Esophagus squamous epithelium (tissue), 5 donors: ENCODE measurements at regions not wholly inside any gene's neighbourhood (a gene's known extent, or its start where the extent isn't known, plus 50 kb on each side); places are given as distances from the start of the nearest gene placed in this dataset.

Experiments used
- DNase-seq: peaks from one replicate; lab custom pipeline; 2025; lab: John Stamatoyannopoulos, UW
- H3K27ac ChIP-seq, 4 donors: fragments of 200-600 bp; sonication (generic); one replicate each; pipeline ENCODE4 v1.5.1; 2016 to 2019; ENCODE audit warnings: mild to moderate bottlenecking in 1 of 4
- H3K27me3 ChIP-seq, 4 donors: fragments of 200-600 bp; sonication (generic); 1 replicate in 3 of 4; 2 replicates in 1 of 4; pipeline versions ENCODE4 v1.5.1 to v1.6.0; 2017 to 2021; ENCODE audit warnings: antibody characterized with exemption in 1 of 4
- H3K36me3 ChIP-seq, 3 donors: fragments of 200-600 bp; sonication (generic); one replicate each; pipeline ENCODE4 v1.5.1; 2016 to 2019
- H3K4me1 ChIP-seq, 3 donors: fragments of 200-600 bp; sonication (generic); one replicate each; pipeline ENCODE4 v1.5.1; 2017 to 2019
- H3K4me3 ChIP-seq, 4 donors: fragments of 200-600 bp; sonication (generic); 1 replicate in 3 of 4; 2 replicates in 1 of 4; pipeline ENCODE4 v1.5.1; 2016 to 2019; ENCODE audit warnings: mild to moderate bottlenecking in 2 of 4, moderate library complexity in 1 of 4
- H3K9me3 ChIP-seq, 3 donors: fragments of 200-600 bp; sonication (generic); one replicate each; pipeline ENCODE4 v1.5.1; 2016 to 2019
- CTCF ChIP-seq, 6 experiments: fragments of 450-650 bp in 4 of 6; fragments of 200-600 bp in 2 of 6; sonication (generic) in 2 of 6; IDR thresholded peaks; one replicate each; pipeline ENCODE4 v1.5.1; 2016 to 2019; ENCODE audit warnings: antibody characterized with exemption in 6 of 6, mild to moderate bottlenecking in 4 of 6, moderate library complexity in 4 of 6
- POLR2A ChIP-seq, 4 donors: fragments of 450-650 bp; IDR thresholded peaks; one replicate each; pipeline ENCODE4 v1.6.1; 2017; ENCODE audit warnings: antibody characterized with exemption in 4 of 4, mild to moderate bottlenecking in 4 of 4, moderate library complexity in 3 of 4
- WGBS, 2 donors: methylation state at CpG; one replicate each; pipeline ENCODE4 v1.1.5; 2018; 5-methylcytosine and 5-hydroxymethylcytosine counted together
- intact Hi-C: fragments of 100-400 bp; cut with DNase I; formaldehyde crosslinking; loops from one replicate; pipeline ENCODE4 v1.15.0; 2022
- donor health status: DM: yes; HTN: yes; CAD: no.

- TF ChIP-seq POLR2A (IDR thresholded peaks at IDR 0.05) (no peak), CTCF (IDR thresholded peaks at IDR 0.05) (no peak)
- intact Hi-C loops: no loop called here
- Histone ChIP-seq H3K4me3 (no peak overlapping the region), H3K36me3 (no peaks in the 10 kb centered on the region), H3K9me3 (no peaks in the 10 kb centered on the region), H3K27me3 (peaks cover 0 to 5% (median 0%) of the 10 kb centered on the region in 4 donors), H3K4me1 (no peaks in the 10 kb centered on the region), H3K27ac (no peak overlapping the region)
- no peak for DNase-seq
- WGBS, 2 donors: 54 to 57% methylated on average over 3 of the region's 3 CpGs
Measured at GRCh38 chr1:177354247-177354646, 183.5 kb downstream of the BRINP2 start.

GRCh38 chr1:177351361-177352108, 180.8 kb downstream of the BRINP2 start:
- Histone ChIP-seq H3K4me3 (no peak overlapping the region), H3K4me1 (no peaks in the 10 kb centered on the region), H3K27me3 (peaks cover 0 to 5% (median 0%) of the 10 kb centered on the region in 4 donors), H3K36me3 (no peaks in the 10 kb centered on the region), H3K9me3 (no peaks in the 10 kb centered on the region), H3K27ac (no peak overlapping the region)
- 39 to 47% methylated on average over 6 of the region's 6 CpGs for WGBS, 2 donors
- intact Hi-C loops: no loop called here
- TF ChIP-seq POLR2A (IDR thresholded peaks at IDR 0.05) (no peak), CTCF (IDR thresholded peaks at IDR 0.05) (no peak)
- DNase-seq: no peak

GRCh38 chr1:177346790-177347359, 176.1 kb downstream of the BRINP2 start:
- Histone ChIP-seq H3K27me3 (no peaks in the 10 kb centered on the region), H3K36me3 (no peaks in the 10 kb centered on the region), H3K4me3 (no peak overlapping the region), H3K4me1 (no peaks in the 10 kb centered on the region), H3K27ac (no peak overlapping the region), H3K9me3 (no peaks in the 10 kb centered on the region)
- WGBS, 2 donors: 65 to 70% methylated on average over 4 to 5 of the region's 5 CpGs
- intact Hi-C loops: no loop called here
- DNase-seq: no peak
- TF ChIP-seq POLR2A (IDR thresholded peaks at IDR 0.05): no peak
- no peak for TF ChIP-seq CTCF (IDR thresholded peaks at IDR 0.05)

- Histone ChIP-seq H3K9me3 (no peaks in the 10 kb centered on the region), H3K27me3 (peaks cover 0 to 5% (median 0%) of the 10 kb centered on the region in 4 donors), H3K4me1 (no peaks in the 10 kb centered on the region), H3K36me3 (no peaks in the 10 kb centered on the region), H3K4me3 (no peak overlapping the region), H3K27ac (no peak overlapping the region)
- no peak for DNase-seq
- WGBS, 2 donors: 60 to 66% methylated on average over 5 of the region's 5 CpGs
- no peak for TF ChIP-seq CTCF (IDR thresholded peaks at IDR 0.05)
- TF ChIP-seq POLR2A (IDR thresholded peaks at IDR 0.05): no peak
- intact Hi-C loops: no loop called here
Measured at GRCh38 chr1:177343445-177343844, 172.7 kb downstream of the BRINP2 start.

GRCh38 chr1:177341773-177342172, 171.0 kb downstream of the BRINP2 start:
- no peak for DNase-seq
- H3K4me1 ChIP-seq: no peaks in the 10 kb centered on the region
- no peak overlapping the region for H3K27ac ChIP-seq
- WGBS, 2 donors: 40 to 47% methylated on average over 4 of the region's 4 CpGs
- H3K27me3 ChIP-seq: peaks cover 0 to 5% (median 0%) of the 10 kb centered on the region in 4 donors
- H3K36me3 ChIP-seq: no peaks in the 10 kb centered on the region
- TF ChIP-seq POLR2A (IDR thresholded peaks at IDR 0.05): no peak
- TF ChIP-seq CTCF (IDR thresholded peaks at IDR 0.05): no peak
- intact Hi-C loops: no loop called here
- no peaks in the 10 kb centered on the region for H3K9me3 ChIP-seq
- H3K4me3 ChIP-seq: no peak overlapping the region
